T-helper 1 cell (primary cell): ENCODE measurements at regions not wholly inside any gene's neighbourhood (a gene's known extent, or its start where the extent isn't known, plus 50 kb on each side); places are given as distances from the start of the nearest gene placed in this dataset.
"Not testable (repeated sequence)": the region's sequence is repeated elsewhere in the genome, so short reads cannot be mapped to it uniquely, and the experiment has no call there.

ENCODE experiments used
- DNase-seq, 5 donors: peaks; one replicate each; pipeline ENCODE4 v3.0.0-alpha.2; 2012 to 2020

GRCh38 chr2:131828633-131829455, 301.2 kb downstream of the CCDC74A start:
- DNase-seq = not testable (repeated sequence)

DNA sequence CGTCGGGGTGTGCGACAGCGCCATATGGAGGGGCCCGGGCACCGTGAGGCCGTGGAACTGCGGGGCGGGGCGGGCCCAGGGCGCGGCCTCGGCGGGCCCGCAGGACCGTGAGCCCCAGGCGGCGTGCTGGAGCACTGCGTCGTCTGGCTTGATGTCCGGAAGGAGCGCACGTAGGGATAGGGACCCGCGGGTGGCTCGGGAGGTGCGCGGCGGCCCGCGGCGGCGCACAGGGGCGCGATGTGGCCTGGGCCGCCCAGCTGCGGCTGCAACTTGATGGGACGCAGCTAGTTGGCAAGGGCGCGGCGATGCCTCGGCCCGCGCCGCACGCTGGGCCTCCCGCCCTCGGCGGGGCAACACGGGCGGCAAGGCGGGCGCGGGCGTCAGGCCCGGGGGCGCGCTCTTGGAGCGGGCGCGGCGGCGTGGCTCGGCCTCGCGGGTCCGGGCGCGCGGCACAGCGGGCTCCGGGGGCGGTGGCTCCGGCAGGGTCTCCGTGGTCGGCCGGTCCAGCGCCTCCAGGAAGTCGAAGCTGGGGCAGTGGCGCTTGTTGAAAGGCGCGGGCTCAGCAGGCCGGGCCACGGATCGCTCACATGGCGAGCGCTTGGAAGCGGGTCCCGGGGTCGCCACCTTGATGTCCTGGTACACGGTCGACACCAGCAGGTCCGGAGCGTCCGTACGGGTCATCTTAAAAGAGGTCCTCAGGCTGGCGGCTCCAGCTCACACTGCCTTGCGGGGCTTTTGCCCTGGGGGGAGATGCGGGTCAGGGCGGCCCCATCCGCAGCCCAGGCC, 302.0 kb downstream of the CCDC74A start:
- DNase-seq = not testable (repeated sequence)

DNA sequence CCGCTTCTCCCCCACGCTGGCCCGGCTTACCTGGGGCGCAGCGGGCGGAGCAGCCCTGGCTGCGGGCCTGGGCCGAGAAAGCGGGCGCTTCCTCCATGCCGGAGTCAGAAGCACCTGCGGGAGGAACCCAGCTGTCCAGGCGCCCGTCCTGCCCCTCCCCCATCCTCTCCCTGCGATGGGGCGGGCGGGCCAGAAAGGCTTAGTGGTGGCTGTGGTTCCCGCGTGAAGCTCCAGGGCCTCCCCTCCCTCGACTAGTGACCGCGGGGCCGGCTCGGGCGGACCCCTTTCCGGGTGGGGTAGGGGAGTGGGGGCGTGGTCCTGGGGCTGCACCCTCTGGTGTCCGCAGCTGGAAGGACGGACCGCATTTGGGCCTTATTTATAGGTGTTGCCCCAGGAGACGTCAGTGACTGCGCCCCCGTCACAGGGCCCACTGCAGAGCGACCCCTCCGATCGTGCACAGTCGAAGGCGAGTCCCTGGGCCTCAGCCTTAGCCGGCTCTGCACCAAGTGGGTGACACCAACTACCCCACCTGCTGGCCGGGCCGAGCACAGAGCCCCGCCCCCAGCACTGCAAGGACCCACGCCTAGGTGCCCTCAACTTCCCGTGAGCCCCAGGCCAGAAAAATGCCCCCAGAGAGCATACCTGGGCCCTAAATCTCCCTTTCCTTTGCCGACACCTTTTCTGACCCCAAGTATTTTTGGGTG, 302.7 kb downstream of the CCDC74A start:
- not testable (repeated sequence) for DNase-seq

GRCh38 chr2:131830946-131831310, 303.2 kb downstream of the CCDC74A start:
- DNase-seq = not testable (repeated sequence)

DNA sequence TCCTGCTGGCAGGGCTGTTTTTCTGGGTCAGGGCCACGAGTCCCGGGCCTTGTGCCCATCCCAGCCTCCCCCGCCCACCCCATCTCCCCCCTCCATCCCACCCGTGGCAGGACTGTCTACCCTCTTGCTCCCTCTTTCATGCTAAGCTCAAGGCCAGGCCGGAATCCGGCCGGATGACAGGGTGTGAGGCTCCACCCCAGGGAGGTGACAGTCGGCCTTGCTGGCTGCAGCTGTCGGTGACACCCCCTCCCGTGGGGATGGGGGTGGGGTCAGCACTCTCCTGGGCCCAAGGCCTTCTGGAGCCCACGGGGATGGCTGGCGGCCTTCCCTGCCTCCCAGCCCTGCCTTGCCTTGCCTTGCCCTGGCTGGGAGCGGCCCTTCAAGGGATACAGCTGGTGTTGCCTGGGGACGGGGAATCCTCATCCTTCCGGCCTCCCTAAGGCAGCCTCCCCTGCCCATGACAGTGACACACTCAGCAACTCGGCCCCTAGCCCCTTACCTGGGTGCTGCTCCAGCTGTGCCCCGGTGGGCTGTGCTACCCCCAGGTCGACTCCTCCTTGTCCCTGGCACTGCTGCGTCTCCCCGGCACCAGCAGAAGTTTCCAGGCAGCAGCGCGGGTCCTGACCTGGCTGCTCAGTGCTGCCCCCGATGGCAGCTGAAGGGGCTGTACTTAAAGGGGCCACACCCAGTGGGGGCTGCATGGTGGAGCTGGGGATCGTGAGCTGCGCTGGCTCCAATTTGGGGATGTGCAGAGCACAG, 303.9 kb downstream of the CCDC74A start:
- DNase-seq = not testable (repeated sequence)

DNA sequence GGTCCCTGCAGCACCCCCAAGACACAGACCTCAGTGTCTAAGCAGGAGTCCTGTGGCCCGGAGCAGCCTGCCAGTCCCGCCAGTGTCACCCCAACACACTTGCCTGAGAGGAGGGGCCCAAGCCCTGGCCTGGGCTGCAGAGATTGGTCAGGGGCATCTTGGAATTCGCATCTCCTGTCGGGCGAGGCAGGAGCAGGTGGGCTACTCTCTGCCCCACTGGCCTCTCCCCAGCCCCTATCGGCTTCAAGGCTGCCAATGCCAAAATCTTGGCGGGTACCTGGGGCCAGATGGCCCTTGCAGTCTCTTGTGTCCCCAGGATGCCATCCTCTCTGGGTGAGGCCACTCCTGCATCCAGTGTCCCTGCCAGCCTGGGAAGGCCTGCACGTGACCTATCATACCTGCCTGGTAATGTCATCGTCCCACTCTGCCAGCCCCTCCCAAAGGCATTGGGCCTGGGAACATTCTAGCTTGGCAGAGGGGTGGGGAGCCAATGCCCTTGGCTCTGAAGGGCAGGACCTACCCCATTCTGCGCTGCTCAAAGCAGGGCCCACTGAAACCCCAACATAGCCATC, 304.6 kb downstream of the CCDC74A start:
- not testable (repeated sequence) for DNase-seq

GRCh38 chr2:131832917-131833316, 305.2 kb downstream of the CCDC74A start:
- not testable (repeated sequence) for DNase-seq

GRCh38 chr2:131833367-131834202, 305.9 kb downstream of the CCDC74A start:
- DNase-seq = not testable (repeated sequence)

GRCh38 chr2:131834203-131835020, 306.7 kb downstream of the CCDC74A start:
- DNase-seq = not testable (repeated sequence)

GRCh38 chr2:131835022-131835421, 307.3 kb downstream of the CCDC74A start:
- DNase-seq = not testable (repeated sequence)

DNA sequence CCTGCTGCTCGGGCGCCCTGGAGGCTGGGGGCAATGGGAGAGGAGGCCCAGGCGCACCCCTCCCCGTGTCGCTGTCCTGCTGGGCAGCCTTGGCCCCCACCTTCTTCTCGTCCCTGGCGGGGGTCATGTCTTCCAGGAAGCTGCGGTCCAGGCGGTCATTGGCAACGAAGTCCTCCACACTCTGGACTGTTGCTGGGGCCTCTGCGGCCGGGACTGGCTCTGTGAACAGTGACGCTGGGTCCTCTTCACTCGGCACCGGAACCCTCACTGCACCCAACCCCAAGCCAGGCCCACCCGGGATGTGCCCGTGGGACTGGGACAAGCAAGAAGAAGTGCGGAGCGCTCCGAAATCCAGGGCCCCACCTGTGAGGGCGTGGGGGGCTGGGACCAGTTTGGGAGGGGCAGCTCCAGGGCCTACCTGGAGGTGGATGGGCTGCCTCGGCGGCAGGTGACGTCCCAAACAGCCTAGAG, 308.0 kb downstream of the CCDC74A start:
- DNase-seq = no peak

GRCh38 chr2:131836116-131836515, 308.4 kb downstream of the CCDC74A start:
- DNase-seq = not testable (repeated sequence)

GRCh38 chr2:131844044-131844443, 316.4 kb downstream of the CCDC74A start:
- DNase-seq = not testable (repeated sequence)

GRCh38 chr2:131856202-131856601, 305.6 kb downstream of the ANKRD30BL start:
- DNase-seq = not testable (repeated sequence)

DNA sequence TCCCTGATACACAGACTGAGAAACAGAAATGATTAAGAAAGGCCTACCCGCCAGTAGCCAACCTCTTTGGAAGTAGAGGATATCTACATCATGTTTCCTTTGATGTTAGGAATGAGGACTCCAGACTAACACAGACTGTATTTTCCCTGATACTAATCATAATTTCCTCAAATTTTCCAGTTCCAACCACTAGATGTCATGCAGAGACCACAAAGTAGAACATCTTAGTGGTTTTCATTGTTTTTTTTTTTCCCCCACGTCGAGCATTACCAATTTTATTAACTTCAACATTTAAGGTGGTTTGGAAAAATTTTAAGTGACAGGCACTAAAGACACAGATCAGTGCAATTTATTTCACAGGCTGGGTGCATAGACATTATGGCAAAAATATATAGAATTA, 303.6 kb downstream of the ANKRD30BL start:
- not testable (repeated sequence) for DNase-seq
